Mesendoderm (in vitro differentiated cells): ENCODE measurements at regions not wholly inside any gene's neighbourhood (a gene's known extent, or its start where the extent isn't known, plus 50 kb on each side); places are given as distances from the start of the nearest gene placed in this dataset.

Source experiments
- DNase-seq: peaks from one replicate; pipeline ENCODE4 v3.0.0; 2013
- H2AK5ac ChIP-seq: 2 replicates; pipeline ENCODE4 v1.6.1; 2013; ENCODE audit warnings: low read length, inconsistent platforms
- H2BK120ac ChIP-seq: 2 replicates; pipeline ENCODE4 v1.6.1; 2013; ENCODE audit warnings: low read depth, mild to moderate bottlenecking, low read length, moderate library complexity, mixed read lengths
- H2BK15ac ChIP-seq: replicated peaks from 2 replicates; pipeline ENCODE4 v1.6.1; 2013; ENCODE audit warnings: low read depth, mild to moderate bottlenecking, moderate library complexity
- H2BK5ac ChIP-seq: 2 replicates; pipeline ENCODE4 v1.6.1; 2013; ENCODE audit warnings: low read length, inconsistent platforms
- H3K18ac ChIP-seq: 2 replicates; pipeline ENCODE4 v1.6.1; 2013; ENCODE audit warnings: mild to moderate bottlenecking, low read length, mixed read lengths
- H3K23ac ChIP-seq: one replicate; pipeline ENCODE4 v1.6.1; 2013; ENCODE audit warnings: low read length
- H3K27ac ChIP-seq: 2 replicates; pipeline ENCODE4 v1.5.1; 2013; ENCODE audit warnings: low read depth, mild to moderate bottlenecking, inconsistent platforms, low read length, moderate library complexity
- H3K27me3 ChIP-seq: 2 replicates; pipeline ENCODE4 v1.6.1; 2013; ENCODE audit warnings: low read length, control low read depth, mild to moderate bottlenecking, inconsistent platforms; ENCODE audit not compliant: insufficient read depth, poor library complexity
- H3K36me3 ChIP-seq: 2 replicates; pipeline ENCODE4 v1.6.1; 2013; ENCODE audit warnings: low read length, inconsistent platforms; ENCODE audit not compliant: control insufficient read depth, insufficient read depth
- H3K4ac ChIP-seq: one replicate; pipeline ENCODE4 v1.6.1; 2013; ENCODE audit warnings: low read depth, mild to moderate bottlenecking, low read length, moderate library complexity
- H3K4me1 ChIP-seq: 2 replicates; pipeline ENCODE4 v1.6.1; 2013; ENCODE audit warnings: low read depth, low read length, inconsistent platforms; ENCODE audit not compliant: control insufficient read depth
- H3K4me2 ChIP-seq: 2 replicates; pipeline ENCODE4 v1.6.1; 2013; ENCODE audit warnings: low read length
- H3K4me3 ChIP-seq: 2 replicates; pipeline ENCODE4 v1.5.1; 2013; ENCODE audit warnings: mild to moderate bottlenecking, low read length
- H3K56ac ChIP-seq: one replicate; pipeline ENCODE4 v1.6.1; 2013; ENCODE audit warnings: low read length
- H3K79me1 ChIP-seq: 2 replicates; pipeline ENCODE4 v1.6.1; 2013; ENCODE audit warnings: low read length, inconsistent platforms
- H3K79me2 ChIP-seq: 2 replicates; pipeline ENCODE4 v1.6.1; 2013; ENCODE audit warnings: mild to moderate bottlenecking, low read length; ENCODE audit not compliant: control insufficient read depth, insufficient read depth
- H3K9ac ChIP-seq: 2 replicates; pipeline ENCODE4 v1.6.1; 2013; ENCODE audit warnings: low read length, inconsistent platforms
- H4K5ac ChIP-seq: one replicate; pipeline ENCODE4 v1.6.1; 2013; ENCODE audit warnings: low read length
- H4K8ac ChIP-seq: one replicate; pipeline ENCODE4 v1.6.1; 2013; ENCODE audit warnings: low read depth, mild to moderate bottlenecking, control low read depth, low read length, moderate library complexity
- WGBS: extraction: QIAGEN DNeasy Blood & Tissue Kit; methylation state at CpG from one replicate; pipeline ENCODE4 v1.1.7; 2013; ENCODE audit warnings: low lambda C conversion rate, missing lambda C conversion rate; ENCODE audit not compliant: insufficient coverage; ENCODE audit errors: extremely low coverage; 5-methylcytosine and 5-hydroxymethylcytosine counted together

- no peaks in the 10 kb centered on the region for H3K36me3 ChIP-seq
These were observed 593.8 kb downstream of the SPRY1 start for GRCh38 chr4:123990310-123990870.

GRCh38 chr4:123994917-123995316 lies 598.3 kb downstream of the SPRY1 start:
- DNase-seq, result peak; percentile 25
- H3K23ac ChIP-seq, result no peak overlapping the region
- H3K79me1 ChIP-seq, result no peaks in the 10 kb centered on the region
- no peak overlapping the region for H3K4me2 ChIP-seq
- no peaks in the 10 kb centered on the region for H3K79me2 ChIP-seq
- no peak overlapping the region for H4K8ac ChIP-seq
- no peak overlapping the region for H2AK5ac ChIP-seq
- H3K4me3 ChIP-seq, result no peak overlapping the region
- H3K4ac ChIP-seq, result no peak overlapping the region
- H3K56ac ChIP-seq, result no peak overlapping the region
- H3K27ac ChIP-seq, result no peak overlapping the region
- H3K36me3 ChIP-seq, result no peaks in the 10 kb centered on the region
- no peak overlapping the region for H3K9ac ChIP-seq
- H2BK15ac ChIP-seq, result no peak overlapping the region
- no peak overlapping the region for H2BK5ac ChIP-seq
- no peaks in the 10 kb centered on the region for H3K27me3 ChIP-seq
- no peak overlapping the region for H3K18ac ChIP-seq
- H4K5ac ChIP-seq, result no peak overlapping the region
- WGBS, result no CpG with 5 or more reads among the region's 2 CpGs
- no peaks in the 10 kb centered on the region for H3K4me1 ChIP-seq
- H2BK120ac ChIP-seq, result no peak overlapping the region

More at GRCh38 chr4:123990310-123990870, 593.8 kb downstream of the SPRY1 start:
- no peaks in the 10 kb centered on the region for H3K4me1 ChIP-seq
- no peaks in the 10 kb centered on the region for H3K79me1 ChIP-seq
- no peak overlapping the region for H2BK5ac ChIP-seq
- no peak overlapping the region for H4K5ac ChIP-seq
- no peak overlapping the region for H3K4me2 ChIP-seq
- H3K79me2 ChIP-seq, result no peaks in the 10 kb centered on the region
- H3K4ac ChIP-seq, result no peak overlapping the region
- no peak overlapping the region for H3K23ac ChIP-seq
- H3K27ac ChIP-seq, result no peak overlapping the region
- no peaks in the 10 kb centered on the region for H3K27me3 ChIP-seq
- H2BK15ac ChIP-seq, result no peak overlapping the region
- no peak overlapping the region for H3K4me3 ChIP-seq
- H2AK5ac ChIP-seq, result no peak overlapping the region
- H3K56ac ChIP-seq, result no peak overlapping the region
- DNase-seq, result peak; percentile 21
- no peak overlapping the region for H3K9ac ChIP-seq
- no CpG with 5 or more reads among the region's 2 CpGs for WGBS
- no peak overlapping the region for H2BK120ac ChIP-seq
- no peak overlapping the region for H3K18ac ChIP-seq
- no peak overlapping the region for H4K8ac ChIP-seq

GRCh38 chr4:123995936-123996335 lies 599.3 kb downstream of the SPRY1 start:
- no peak overlapping the region for H2BK5ac ChIP-seq
- H3K79me2 ChIP-seq, result no peaks in the 10 kb centered on the region
- WGBS, result no CpG with 5 or more reads among the region's 2 CpGs
- H3K36me3 ChIP-seq, result no peaks in the 10 kb centered on the region
- no peak overlapping the region for H3K23ac ChIP-seq
- H3K56ac ChIP-seq, result no peak overlapping the region
- H2AK5ac ChIP-seq, result no peak overlapping the region
- no peaks in the 10 kb centered on the region for H3K4me1 ChIP-seq
- H3K9ac ChIP-seq, result no peak overlapping the region
- no peak overlapping the region for H3K18ac ChIP-seq
- no peak overlapping the region for H3K4me3 ChIP-seq
- no peak overlapping the region for H3K4ac ChIP-seq
- H2BK15ac ChIP-seq, result no peak overlapping the region
- H3K79me1 ChIP-seq, result no peaks in the 10 kb centered on the region
- no peak overlapping the region for H4K5ac ChIP-seq
- DNase-seq, result no peak
- no peaks in the 10 kb centered on the region for H3K27me3 ChIP-seq
- no peak overlapping the region for H2BK120ac ChIP-seq
- H4K8ac ChIP-seq, result no peak overlapping the region
- H3K4me2 ChIP-seq, result no peak overlapping the region
- no peak overlapping the region for H3K27ac ChIP-seq

- Histone ChIP-seq H3K36me3 (no peaks in the 10 kb centered on the region), H3K56ac (no peak overlapping the region), H3K27me3 (no peaks in the 10 kb centered on the region), H3K4me2 (no peak overlapping the region), H2BK5ac (no peak overlapping the region), H3K79me1 (no peaks in the 10 kb centered on the region), H3K4ac (no peak overlapping the region), H3K9ac (no peak overlapping the region), H3K18ac (no peak overlapping the region), H3K79me2 (no peaks in the 10 kb centered on the region), H2AK5ac (no peak overlapping the region), H4K5ac (no peak overlapping the region), H2BK15ac (no peak overlapping the region), H4K8ac (no peak overlapping the region), H3K23ac (no peak overlapping the region), H3K4me1 (no peaks in the 10 kb centered on the region), H2BK120ac (no peak overlapping the region), H3K27ac (no peak overlapping the region), H3K4me3 (no peak overlapping the region)
- no CpG with 5 or more reads among the region's 3 CpGs for WGBS
- no peak for DNase-seq
These were observed 600.3 kb downstream of the SPRY1 start for GRCh38 chr4:123996718-123997510.

GRCh38 chr4:123997776-123998449 lies 601.3 kb downstream of the SPRY1 start:
- no peaks in the 10 kb centered on the region for H3K79me1 ChIP-seq
- no CpG with 5 or more reads among the region's 1 CpG for WGBS
- no peak overlapping the region for H3K23ac ChIP-seq
- DNase-seq, result no peak
- no peaks in the 10 kb centered on the region for H3K36me3 ChIP-seq
- no peaks in the 10 kb centered on the region for H3K27me3 ChIP-seq
- no peak overlapping the region for H3K4ac ChIP-seq
- H2BK5ac ChIP-seq, result no peak overlapping the region
- H3K9ac ChIP-seq, result no peak overlapping the region
- H4K8ac ChIP-seq, result no peak overlapping the region
- H3K56ac ChIP-seq, result no peak overlapping the region
- no peak overlapping the region for H2BK15ac ChIP-seq
- no peaks in the 10 kb centered on the region for H3K4me1 ChIP-seq
- no peak overlapping the region for H3K4me2 ChIP-seq
- H2AK5ac ChIP-seq, result no peak overlapping the region
- no peak overlapping the region for H3K27ac ChIP-seq
- no peak overlapping the region for H2BK120ac ChIP-seq
- no peak overlapping the region for H3K4me3 ChIP-seq
- no peak overlapping the region for H3K18ac ChIP-seq
- H4K5ac ChIP-seq, result no peak overlapping the region
- no peaks in the 10 kb centered on the region for H3K79me2 ChIP-seq
